K562 (cell line): ENCODE measurements at regions not wholly inside any gene's neighbourhood (a gene's known extent, or its start where the extent isn't known, plus 50 kb on each side); places are given as distances from the start of the nearest gene placed in this dataset.
A peak's percentile ranks its signal among the peaks of the same experiment; 100 is the strongest.

Source experiments
- ATAC-seq: fragments of 200-7000 bp; cut with Tn5 transposase; 3 replicates; pipeline ENCODE4 v1.9.1; 2020; ENCODE audit warnings: moderate library complexity
- BruUV-seq: library from RNA; stranded (reverse); fragments of 400-500 nt; replicated peaks from 2 replicates; lab custom pipeline; 2021; lab: Mats Ljungman, UMichigan
- CTCF ChIA-PET: fragments of 300-600 bp; formaldehyde crosslinking; extraction: SDS; loops from one replicate; lab custom pipeline; 2021; ENCODE audit warnings: low intra/inter-chr PET ratio; lab: Yijun Ruan, JAX
- POLR2A ChIA-PET: fragments of 300-600, 350-650 bp; sonication (Branson Sonifier 250); formaldehyde crosslinking; extraction: SDS; loops from one replicate; lab custom pipeline; 2021; ENCODE audit warnings: antibody characterized with exemption, inconsistent platforms; lab: Yijun Ruan, JAX
- DNase-seq, 4 experiments: peaks; one replicate each; pipeline versions ENCODE4 v3.0.0 to v3.0.0-alpha.2; 2011 to 2018; ENCODE audit warnings: low spot score in 3 of 4, mixed read lengths in 3 of 4; ENCODE audit errors: extremely low read depth in 1 of 4
- FAIRE-seq: peaks from 2 replicates; lab custom pipeline; 2011; peaks lifted over from hg19 to GRCh38; lab: Jason Lieb, UNC
- H2AFZ ChIP-seq: 2 replicates; pipeline ENCODE4 v1.6.0; 2011; ENCODE audit warnings: low read depth, low read length, control low read depth, inconsistent platforms
- H3K27ac ChIP-seq: fragments of 200-600 bp; 3 replicates; pipeline ENCODE4 v1.8.0; 2011; ENCODE audit warnings: low read depth, mild to moderate bottlenecking, control low read depth, inconsistent platforms, low read length, moderate library complexity, mixed read lengths; ENCODE audit errors: extremely low read depth
- H3K27me3 ChIP-seq, 2 experiments: fragments of 300-600 bp in 1 of 2; 2 replicates in 1 of 2; 3 replicates in 1 of 2; pipeline versions ENCODE4 v1.6.0 to v1.8.0; 2011; ENCODE audit warnings: inconsistent platforms in 2 of 2, low read length in 2 of 2, mild to moderate bottlenecking in 1 of 2, mixed read lengths in 1 of 2, moderate library complexity in 1 of 2; ENCODE audit not compliant: control insufficient read depth in 2 of 2, insufficient read depth in 2 of 2
- H3K36me3 ChIP-seq: fragments of 300-600 bp; 3 replicates; pipeline ENCODE4 v1.8.0; 2011; ENCODE audit warnings: mild to moderate bottlenecking, low read length, inconsistent platforms; ENCODE audit not compliant: control insufficient read depth, insufficient read depth
- H3K4me1 ChIP-seq, 2 experiments: fragments of 200-600 bp in 1 of 2; replicated peaks in 1 of 2; 2 replicates in 1 of 2; 3 replicates in 1 of 2; pipeline versions ENCODE4 v1.5.1 to v1.8.0; 2011; ENCODE audit warnings: inconsistent platforms in 2 of 2, low read length in 2 of 2, mild to moderate bottlenecking in 1 of 2, mixed read lengths in 1 of 2, moderate library complexity in 1 of 2; ENCODE audit not compliant: control insufficient read depth in 2 of 2, insufficient read depth in 2 of 2
- H3K4me2 ChIP-seq: 2 replicates; pipeline ENCODE4 v1.6.1; 2011; ENCODE audit warnings: low read length, control low read depth, inconsistent platforms, mixed read lengths; ENCODE audit not compliant: insufficient read depth
- H3K4me3 ChIP-seq: fragments of 200-600 bp; sonication (generic), shearing (Covaris generic); 2 replicates; pipeline ENCODE4 v1.5.1; 2016; ENCODE audit warnings: control low read depth, inconsistent platforms
- H3K79me2 ChIP-seq: fragments of 200-600 bp; 3 replicates; pipeline ENCODE4 v1.8.0; 2011; ENCODE audit warnings: low read length, inconsistent platforms; ENCODE audit not compliant: control insufficient read depth, insufficient read depth
- H3K9ac ChIP-seq, 2 experiments: 2 replicates each; pipeline versions ENCODE4 v1.6.0 to v1.6.1; 2011; ENCODE audit warnings: low read depth in 2 of 2, low read length in 2 of 2, control low read depth in 1 of 2, inconsistent platforms in 1 of 2, mild to moderate bottlenecking in 1 of 2, mixed read lengths in 1 of 2; ENCODE audit not compliant: insufficient read depth in 1 of 2
- H3K9me1 ChIP-seq: one replicate; pipeline ENCODE4 v1.6.0; 2011; ENCODE audit warnings: inconsistent platforms, mild to moderate bottlenecking, low read length, moderate library complexity; ENCODE audit not compliant: control insufficient read depth, insufficient read depth
- H3K9me3 ChIP-seq: replicated peaks from 2 replicates; pipeline ENCODE4 v1.5.1; 2011; ENCODE audit warnings: low read depth, low read length, inconsistent platforms; ENCODE audit not compliant: control insufficient read depth, insufficient read depth
- H4K20me1 ChIP-seq: replicated peaks from 2 replicates; pipeline ENCODE4 v1.6.1; 2011; ENCODE audit warnings: low read length, inconsistent platforms, mixed read lengths; ENCODE audit not compliant: control insufficient read depth, insufficient read depth
- CBFA2T3 ChIP-seq: fragments of 450-650 bp; IDR thresholded peaks from 2 replicates; pipeline ENCODE4 v1.6.1; 2017
- FOSL1 ChIP-seq: fragments of 200-800 bp; sonication (Bioruptor generic); conservative IDR thresholded peaks from 2 replicates; pipeline ENCODE4 v1.6.1; 2016; ENCODE audit warnings: missing genetic modification characterization, missing compliant biosample characterization
- KDM4B ChIP-seq, 2 experiments: fragments of 450-650 bp in 1 of 2; sonication (generic) in 1 of 2; IDR thresholded peaks; 2 replicates each; pipeline ENCODE4 v1.6.1; 2016 to 2017; ENCODE audit warnings: borderline replicate concordance in 2 of 2, antibody characterized with exemption in 1 of 2, low read depth in 1 of 2, mild to moderate bottlenecking in 1 of 2
- LARP7 ChIP-seq: fragments of 450-650 bp; IDR thresholded peaks from 2 replicates; pipeline ENCODE4 v1.6.1; 2016
- RBM34 ChIP-seq: fragments of 200-400 bp; formaldehyde crosslinking; IDR thresholded peaks from 2 replicates; pipeline ENCODE4 v1.6.1; 2018; ENCODE audit warnings: low read length, borderline replicate concordance; ENCODE audit not compliant: insufficient read depth
- SNRNP70 ChIP-seq: fragments of 200-400 bp; formaldehyde crosslinking; optimal IDR thresholded peaks from 2 replicates; pipeline ENCODE3; 2017; ENCODE audit warnings: low read depth, low read length
- TAL1 ChIP-seq: fragments of 450-650 bp; IDR thresholded peaks from 2 replicates; pipeline ENCODE4 v1.6.1; 2016; ENCODE audit warnings: mild to moderate bottlenecking
- ZNF830 ChIP-seq: fragments of 250-450 bp; sonication (Bioruptor Pico); IDR thresholded peaks from 2 replicates; pipeline ENCODE4 v1.5.0; 2021; ENCODE audit warnings: mild to moderate bottlenecking
- WGBS: fragments of 100-300 bp; shearing (Covaris generic); methylation state at CpG from one replicate; pipeline ENCODE4 v1.1.6; 2016; ENCODE audit warnings: low coverage, mixed read lengths; ENCODE audit not compliant: insufficient coverage; ENCODE audit errors: missing lambda C conversion rate; 5-methylcytosine and 5-hydroxymethylcytosine counted together
- in situ Hi-C: fragments of 300-500 bp; cut with MboI; formaldehyde crosslinking; loops from 4 replicates; pipeline ENCODE4 v1.15.0; 2018; ENCODE audit warnings: inconsistent platforms, mixed read lengths
- intact Hi-C: fragments of 100-400 bp; cut with micrococcal nuclease; formaldehyde crosslinking; loops from 2 replicates; pipeline ENCODE4 v1.14.2; 2022
- TF ChIP-seq, protein P1 (sequence below): sonication (generic); formaldehyde crosslinking; IDR thresholded peaks from 2 replicates; pipeline ENCODE4 v1.5.0; 2020; ENCODE audit warnings: missing genetic modification reagents
- TF ChIP-seq, protein P2 (sequence below): sonication (generic); formaldehyde crosslinking; IDR thresholded peaks from 2 replicates; pipeline ENCODE4 v1.8.1; 2023; ENCODE audit warnings: mild to moderate bottlenecking, missing genetic modification reagents, moderate library complexity

DNA sequence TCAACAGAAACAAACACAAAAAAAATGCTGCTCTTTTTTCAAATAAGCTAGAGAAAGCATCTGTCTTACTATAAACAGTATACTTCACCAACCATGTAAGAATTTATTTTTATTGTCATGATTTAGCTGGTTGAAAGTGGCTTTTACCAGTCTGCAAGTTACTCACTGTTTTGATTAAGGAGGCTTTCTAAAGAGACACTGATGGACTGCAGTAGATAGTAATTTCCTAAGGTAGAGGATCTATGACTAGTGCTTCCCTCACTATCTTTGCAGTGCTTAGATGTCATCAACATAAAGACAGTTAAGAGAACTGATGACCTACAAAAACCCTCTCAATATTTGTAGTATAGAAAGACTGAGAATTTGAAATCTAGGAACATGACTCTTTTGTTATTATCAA is 846.2 kb upstream of the AGA start (continued):
- TF ChIP-seq RBM34 (no peak), SNRNP70 (no peak)

DNA sequence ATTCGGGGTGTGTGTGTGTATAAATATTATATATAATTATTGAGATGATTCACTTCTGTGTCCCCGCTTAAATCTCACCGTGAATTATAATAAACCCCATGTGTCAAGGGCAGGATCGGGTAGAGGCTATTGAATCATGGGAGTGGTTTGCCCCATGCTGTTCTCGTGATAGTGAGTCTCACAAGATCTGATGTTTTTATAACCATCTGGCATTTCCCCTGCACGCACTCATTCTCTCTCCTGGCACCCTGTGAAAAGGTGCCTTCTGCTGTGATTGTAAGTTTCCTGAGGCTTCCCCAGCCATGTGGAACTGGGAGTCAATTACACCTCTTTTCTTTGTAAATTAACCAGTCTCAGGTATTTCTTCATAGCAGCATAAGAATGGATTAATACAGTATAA is 851.4 kb upstream of the AGA start:
- POLR2A ChIA-PET, result no interaction called here
- intact Hi-C loops, result no loop called here

DNA sequence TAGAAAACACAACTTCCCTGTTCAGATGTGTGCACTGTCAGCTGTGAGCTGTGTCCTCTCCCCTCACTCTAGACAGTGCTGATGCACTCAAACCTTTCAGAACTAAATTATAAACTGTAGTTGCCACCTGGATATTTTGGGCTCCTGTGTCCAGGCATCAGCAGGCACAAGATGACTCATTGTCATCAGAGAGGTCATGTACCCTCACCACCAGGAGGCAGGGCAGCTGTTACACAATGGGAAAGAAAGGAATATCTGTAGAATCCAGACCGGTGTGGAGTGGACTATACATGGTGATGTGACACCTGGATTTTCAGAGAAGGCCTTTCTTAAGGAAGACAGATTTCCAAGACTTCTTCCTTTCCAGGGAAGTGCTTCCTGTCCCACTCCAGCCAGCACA is 854.4 kb upstream of the AGA start:
- Histone ChIP-seq H3K4me1 (no peaks in the 10 kb centered on the region), H3K36me3 (no peaks in the 10 kb centered on the region), H3K27me3 (no peaks in the 10 kb centered on the region), H3K9ac (no peak overlapping the region), H3K79me2 (no peaks in the 10 kb centered on the region), H2AFZ (no peak overlapping the region), H3K27ac (no peak overlapping the region), H3K9me3 (no peaks in the 10 kb centered on the region), H4K20me1 (no peaks in the 10 kb centered on the region), H3K4me2 (no peak overlapping the region), H3K9me1 (no peaks in the 10 kb centered on the region), H3K4me3 (no peak overlapping the region)
- DNase-seq (no peak), ATAC-seq (no peak), FAIRE-seq (no peak)
- ChIA-PET POLR2A (no interaction called here), CTCF (no interaction called here)
- WGBS, result 0% methylated on average over 1 of the region's 1 CpG
- TF ChIP-seq, protein P1, sequence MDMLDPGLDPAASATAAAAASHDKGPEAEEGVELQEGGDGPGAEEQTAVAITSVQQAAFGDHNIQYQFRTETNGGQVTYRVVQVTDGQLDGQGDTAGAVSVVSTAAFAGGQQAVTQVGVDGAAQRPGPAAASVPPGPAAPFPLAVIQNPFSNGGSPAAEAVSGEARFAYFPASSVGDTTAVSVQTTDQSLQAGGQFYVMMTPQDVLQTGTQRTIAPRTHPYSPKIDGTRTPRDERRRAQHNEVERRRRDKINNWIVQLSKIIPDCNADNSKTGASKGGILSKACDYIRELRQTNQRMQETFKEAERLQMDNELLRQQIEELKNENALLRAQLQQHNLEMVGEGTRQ (CRISPR knock-in tag), result no peak
- TF ChIP-seq, protein P2, sequence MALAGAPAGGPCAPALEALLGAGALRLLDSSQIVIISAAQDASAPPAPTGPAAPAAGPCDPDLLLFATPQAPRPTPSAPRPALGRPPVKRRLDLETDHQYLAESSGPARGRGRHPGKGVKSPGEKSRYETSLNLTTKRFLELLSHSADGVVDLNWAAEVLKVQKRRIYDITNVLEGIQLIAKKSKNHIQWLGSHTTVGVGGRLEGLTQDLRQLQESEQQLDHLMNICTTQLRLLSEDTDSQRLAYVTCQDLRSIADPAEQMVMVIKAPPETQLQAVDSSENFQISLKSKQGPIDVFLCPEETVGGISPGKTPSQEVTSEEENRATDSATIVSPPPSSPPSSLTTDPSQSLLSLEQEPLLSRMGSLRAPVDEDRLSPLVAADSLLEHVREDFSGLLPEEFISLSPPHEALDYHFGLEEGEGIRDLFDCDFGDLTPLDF, result no peak
- 0 out of 2 replicates have a peak, but pooled peaks have one; percentile 24 for TF ChIP-seq FOSL1 (tag)
- intact Hi-C loops (no loop called here), in situ Hi-C loops (no loop called here)
- BruUV-seq, result no TSS peak

More for the DNA sequence above, 851.4 kb upstream of the AGA start:
- no TSS peak for BruUV-seq
- H3K4me3 ChIP-seq, result no peak overlapping the region
- H4K20me1 ChIP-seq, result no peaks in the 10 kb centered on the region
- no peak overlapping the region for H3K9ac ChIP-seq
- ATAC-seq (no peak), DNase-seq (no peak), FAIRE-seq (no peak)
- H3K9me3 ChIP-seq, result no peaks in the 10 kb centered on the region
- in situ Hi-C loops, result no loop called here
- no peak overlapping the region for H3K27ac ChIP-seq
- no peak overlapping the region for H2AFZ ChIP-seq
- no peak overlapping the region for H3K4me2 ChIP-seq
- no peaks in the 10 kb centered on the region for H3K36me3 ChIP-seq
- H3K9me1 ChIP-seq, result no peaks in the 10 kb centered on the region
- WGBS, result 0% methylated on average over 6 of the region's 6 CpGs
- no peak for TF ChIP-seq TAL1
- no peak for TF ChIP-seq LARP7
- TF ChIP-seq ZNF830 (CRISPR knock-in tag), result no peak
- TF ChIP-seq CBFA2T3, result no peak
- TF ChIP-seq KDM4B (IDR thresholded peaks at IDR 0.05; ENCODE audit: borderline replicate concordance in 2 of 2, low read depth in 1 of 2), result no peak
- H3K27me3 ChIP-seq, result no peaks in the 10 kb centered on the region
- no peaks in the 10 kb centered on the region for H3K79me2 ChIP-seq
- CTCF ChIA-PET, result no interaction called here
- no peaks in the 10 kb centered on the region for H3K4me1 ChIP-seq
